HEK293 (cell line): ENCODE measurements at regions not wholly inside any gene's neighbourhood (a gene's known extent, or its start where the extent isn't known, plus 50 kb on each side); places are given as distances from the start of the nearest gene placed in this dataset.

ENCODE experiments used
- HOXC10 ChIP-seq: sonication (generic); formaldehyde crosslinking; IDR thresholded peaks from 2 replicates; pipeline ENCODE4 v1.8.1; 2023; ENCODE audit warnings: mild to moderate bottlenecking, missing genetic modification reagents
- KLF7 ChIP-seq: fragments of 450-650 bp; formaldehyde crosslinking; IDR thresholded peaks from 2 replicates; pipeline ENCODE4 v1.5.1; 2016; ENCODE audit warnings: missing biosample characterization, missing genetic modification characterization, borderline replicate concordance
- TCF7L2 ChIP-seq: IDR thresholded peaks from 2 replicates; pipeline ENCODE4 v1.6.1; 2011; ENCODE audit warnings: low read depth, mild to moderate bottlenecking, inconsistent platforms, low read length, moderate library complexity, borderline replicate concordance
- YY1 ChIP-seq: fragments of 450-650 bp; formaldehyde crosslinking; IDR thresholded peaks from 2 replicates; pipeline ENCODE4 v1.5.1; 2018; ENCODE audit warnings: missing biosample characterization, missing genetic modification characterization
- ZBTB21 ChIP-seq: fragments of 450-650 bp; formaldehyde crosslinking; IDR thresholded peaks from 2 replicates; pipeline ENCODE4 v1.5.1; 2017; ENCODE audit warnings: missing biosample characterization, missing genetic modification characterization
- ZFP37 ChIP-seq: fragments of 450-650 bp; formaldehyde crosslinking; IDR thresholded peaks from 2 replicates; pipeline ENCODE4 v1.5.1; 2016; ENCODE audit warnings: missing biosample characterization, missing genetic modification characterization
- ZNF302 ChIP-seq: fragments of 450-650 bp; formaldehyde crosslinking; IDR thresholded peaks from 2 replicates; pipeline ENCODE4 v1.5.1; 2016; ENCODE audit warnings: missing biosample characterization, missing genetic modification characterization, low read depth
- ZNF585B ChIP-seq: fragments of 450-650 bp; formaldehyde crosslinking; IDR thresholded peaks from 2 replicates; pipeline ENCODE4 v1.5.1; 2016; ENCODE audit warnings: missing biosample characterization, missing genetic modification characterization
- ZNF776 ChIP-seq: fragments of 450-650 bp; formaldehyde crosslinking; IDR thresholded peaks from 2 replicates; pipeline ENCODE4 v1.5.0; 2017; ENCODE audit warnings: missing biosample characterization, missing genetic modification characterization, borderline replicate concordance
- TF ChIP-seq, protein P1 (sequence below): fragments of 450-650 bp; formaldehyde crosslinking; IDR thresholded peaks from 2 replicates; pipeline ENCODE4 v1.5.1; 2016; ENCODE audit warnings: missing biosample characterization, missing genetic modification characterization

DNA sequence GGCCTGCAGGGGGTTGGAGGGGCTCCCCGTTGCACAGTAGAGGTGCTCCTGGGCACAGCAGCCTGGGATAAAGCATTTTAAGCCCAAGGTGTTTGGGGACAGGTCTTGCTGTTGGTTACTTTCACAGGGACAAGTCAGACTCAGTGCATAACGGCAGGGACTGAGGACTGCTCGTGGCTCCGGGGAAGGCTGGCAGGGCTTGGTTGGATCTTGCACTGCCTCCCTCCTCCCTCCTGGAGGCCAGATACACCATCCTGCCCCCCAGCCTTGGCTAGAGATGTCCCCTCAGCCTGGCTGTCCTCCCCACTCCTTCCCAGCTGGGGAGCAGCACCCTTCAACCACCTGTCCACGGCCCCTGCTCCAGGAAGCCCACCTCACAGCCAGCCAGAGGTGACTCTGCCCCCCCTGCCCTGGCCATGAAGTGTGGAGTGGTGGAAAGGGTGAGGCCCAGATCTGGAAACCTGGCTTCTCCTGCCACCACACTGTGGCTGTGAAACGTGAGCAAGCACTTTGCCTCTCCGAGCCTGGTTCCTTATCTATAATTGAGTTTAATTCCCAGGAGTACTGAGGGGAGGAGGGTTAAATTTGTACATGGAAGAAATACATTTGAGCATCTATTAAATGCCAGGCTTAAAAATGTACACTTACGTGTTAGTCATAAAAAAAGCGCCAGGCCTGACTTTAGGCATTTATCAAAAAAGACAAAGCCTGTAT lies 67.1 kb upstream of the TAF1B start:
- TF ChIP-seq ZNF776 (tag by site-specific recombination) (no peak), KLF7 (tag by site-specific recombination) (no peak), ZNF585B (tag by site-specific recombination) (no peak), ZBTB21 (tag by site-specific recombination) (no peak), ZFP37 (no peak), YY1 (tag by site-specific recombination) (no peak), TCF7L2 (no peak), HOXC10 (no peak), ZNF302 (tag by site-specific recombination) (no peak)
- TF ChIP-seq, protein P1, sequence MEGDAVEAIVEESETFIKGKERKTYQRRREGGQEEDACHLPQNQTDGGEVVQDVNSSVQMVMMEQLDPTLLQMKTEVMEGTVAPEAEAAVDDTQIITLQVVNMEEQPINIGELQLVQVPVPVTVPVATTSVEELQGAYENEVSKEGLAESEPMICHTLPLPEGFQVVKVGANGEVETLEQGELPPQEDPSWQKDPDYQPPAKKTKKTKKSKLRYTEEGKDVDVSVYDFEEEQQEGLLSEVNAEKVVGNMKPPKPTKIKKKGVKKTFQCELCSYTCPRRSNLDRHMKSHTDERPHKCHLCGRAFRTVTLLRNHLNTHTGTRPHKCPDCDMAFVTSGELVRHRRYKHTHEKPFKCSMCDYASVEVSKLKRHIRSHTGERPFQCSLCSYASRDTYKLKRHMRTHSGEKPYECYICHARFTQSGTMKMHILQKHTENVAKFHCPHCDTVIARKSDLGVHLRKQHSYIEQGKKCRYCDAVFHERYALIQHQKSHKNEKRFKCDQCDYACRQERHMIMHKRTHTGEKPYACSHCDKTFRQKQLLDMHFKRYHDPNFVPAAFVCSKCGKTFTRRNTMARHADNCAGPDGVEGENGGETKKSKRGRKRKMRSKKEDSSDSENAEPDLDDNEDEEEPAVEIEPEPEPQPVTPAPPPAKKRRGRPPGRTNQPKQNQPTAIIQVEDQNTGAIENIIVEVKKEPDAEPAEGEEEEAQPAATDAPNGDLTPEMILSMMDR: no peak
